Panc1 (cell line): ENCODE measurements at regions not wholly inside any gene's neighbourhood (a gene's known extent, or its start where the extent isn't known, plus 50 kb on each side); places are given as distances from the start of the nearest gene placed in this dataset.

ENCODE experiments used
- ATAC-seq: fragments of 200-7000 bp; cut with Tn5 transposase; 2 replicates; pipeline ENCODE4 v1.9.1; 2020; ENCODE audit warnings: mild to moderate bottlenecking, moderate library complexity
- BruUV-seq: library from RNA; stranded (reverse); fragments of 400-500 nt; replicated peaks from 2 replicates; lab custom pipeline; 2021; lab: Mats Ljungman, UMichigan
- CTCF ChIA-PET: fragments of 300-600 bp; sonication (Branson Sonifier 250); formaldehyde crosslinking; loops from one replicate; lab custom pipeline; 2022; ENCODE audit warnings: antibody characterized with exemption; lab: Charles Lee
- POLR2A ChIA-PET: fragments of 300-600 bp; sonication (Branson Sonifier 250); formaldehyde crosslinking; loops from one replicate; lab custom pipeline; 2022; ENCODE audit warnings: antibody characterized with exemption; lab: Charles Lee
- DNase-seq: peaks from one replicate; pipeline ENCODE4 v3.0.0-alpha.2; 2010; ENCODE audit warnings: low read depth, low spot score
- H3K27ac ChIP-seq: 2 replicates; pipeline ENCODE4 v1.5.1; 2011; ENCODE audit warnings: mild to moderate bottlenecking, low read length, inconsistent platforms
- H3K27me3 ChIP-seq: fragments of 200-500 bp; sonication (Bioruptor generic); 2 replicates; pipeline ENCODE4 v1.6.0; 2014; ENCODE audit warnings: low read length, inconsistent platforms; ENCODE audit not compliant: control insufficient read depth, insufficient read depth
- H3K36me3 ChIP-seq: fragments of 200-500 bp; sonication (Bioruptor generic); 2 replicates; pipeline ENCODE4 v1.5.1; 2014; ENCODE audit warnings: inconsistent platforms, mild to moderate bottlenecking, low read length, moderate library complexity; ENCODE audit not compliant: control insufficient read depth, insufficient read depth
- H3K4me1 ChIP-seq: 2 replicates; pipeline ENCODE4 v1.5.1; 2011; ENCODE audit warnings: inconsistent platforms, mild to moderate bottlenecking, low read length, moderate library complexity; ENCODE audit not compliant: control insufficient read depth, insufficient read depth
- H3K4me3 ChIP-seq, 2 experiments: 2 replicates each; pipeline ENCODE4 v1.5.1; 2011 to 2012; ENCODE audit warnings: low read depth in 2 of 2, low read length in 2 of 2, mild to moderate bottlenecking in 2 of 2, inconsistent platforms in 1 of 2, moderate library complexity in 1 of 2
- H3K9me3 ChIP-seq: fragments of 200-500 bp; sonication (Bioruptor generic); 2 replicates; pipeline ENCODE4 v1.5.1; 2014; ENCODE audit warnings: low read depth, mild to moderate bottlenecking, inconsistent platforms, low read length, moderate library complexity; ENCODE audit not compliant: control insufficient read depth, insufficient read depth
- CTCF ChIP-seq: fragments of 450-650 bp; IDR thresholded peaks from 2 replicates; pipeline ENCODE4 v1.5.1; 2017; ENCODE audit warnings: mild to moderate bottlenecking
- POLR2AphosphoS5 ChIP-seq: IDR thresholded peaks from 2 replicates; pipeline ENCODE4 v1.6.1; 2012; ENCODE audit warnings: mild to moderate bottlenecking, low read depth, low read length, moderate library complexity
- REST ChIP-seq, 2 experiments: IDR thresholded peaks; 2 replicates each; pipeline ENCODE4 v1.6.1; 2011 to 2012; ENCODE audit warnings: low read depth in 2 of 2, control low read depth in 1 of 2, low read length in 1 of 2, mild to moderate bottlenecking in 1 of 2, moderate library complexity in 1 of 2; ENCODE audit not compliant: insufficient read depth in 1 of 2
- SIN3A ChIP-seq: IDR thresholded peaks from 2 replicates; pipeline ENCODE4 v1.6.1; 2012; ENCODE audit warnings: low read depth, mild to moderate bottlenecking, low read length, moderate library complexity, borderline replicate concordance; ENCODE audit not compliant: insufficient read depth
- TCF7L2 ChIP-seq: IDR thresholded peaks from 2 replicates; pipeline ENCODE4 v1.6.1; 2011; ENCODE audit warnings: mild to moderate bottlenecking, low read depth, low read length, inconsistent platforms
- in situ Hi-C: cut with HindIII; loops from 2 replicates; pipeline ENCODE4 v1.10.0; 2016; ENCODE audit warnings: low sequenced_read_pairs, low pct_unique_long_range_greater_than_20kb
- intact Hi-C: fragments of 100-400 bp; cut with micrococcal nuclease; formaldehyde crosslinking; loops from one replicate; pipeline ENCODE4 v1.10.0; 2022; ENCODE audit not compliant: unreplicated experiment

GRCh38 chr2:8204711-8205110 lies 477.1 kb upstream of the ID2 start:
- intact Hi-C loops (no loop called here), in situ Hi-C loops (no loop called here)
- BruUV-seq, result no TSS peak
- Histone ChIP-seq H3K4me1 (no peaks in the 10 kb centered on the region), H3K36me3 (no peaks in the 10 kb centered on the region), H3K9me3 (peaks cover 14% of the 10 kb centered on the region; the same call in 1 of the 2 replicates), H3K4me3 (no peak overlapping the region), H3K27ac (no peak overlapping the region), H3K27me3 (0 out of 2 replicates have a peak, but pooled peaks cover 2% of the 10 kb centered on the region)
- TF ChIP-seq REST (IDR thresholded peaks at IDR 0.05; ENCODE audit: insufficient read depth in 1 of 2, low read depth in 2 of 2, low read length in 1 of 2), result no peak
- TF ChIP-seq TCF7L2, result no peak
- DNase-seq, result no peak
- POLR2A ChIA-PET, result no interaction called here
- CTCF ChIA-PET, result no interaction called here
- no peak for ATAC-seq

- ATAC-seq, result no peak
- Histone ChIP-seq H3K27ac (no peak overlapping the region), H3K4me1 (no peaks in the 10 kb centered on the region), H3K4me3 (no peak overlapping the region), H3K27me3 (no peaks in the 10 kb centered on the region), H3K36me3 (no peaks in the 10 kb centered on the region), H3K9me3 (peaks cover 14% of the 10 kb centered on the region; the same call in 1 of the 2 replicates)
- POLR2A ChIA-PET, result no interaction called here
- in situ Hi-C loops (no loop called here), intact Hi-C loops (no loop called here)
- no TSS peak for BruUV-seq
- no peak for TF ChIP-seq REST (IDR thresholded peaks at IDR 0.05; ENCODE audit: insufficient read depth in 1 of 2, low read depth in 2 of 2, low read length in 1 of 2)
- no peak for DNase-seq
- CTCF ChIA-PET, result no interaction called here
Measured at GRCh38 chr2:8209494-8209893, 472.4 kb upstream of the ID2 start.

- POLR2A ChIA-PET, result no interaction called here
Measured at GRCh38 chr2:8211384-8211783, 470.5 kb upstream of the ID2 start.

More at GRCh38 chr2:8211384-8211783, 470.5 kb upstream of the ID2 start:
- ATAC-seq (no peak), DNase-seq (no peak)
- Histone ChIP-seq H3K36me3 (no peaks in the 10 kb centered on the region), H3K9me3 (peaks cover 14% of the 10 kb centered on the region; the same call in 1 of the 2 replicates), H3K27ac (no peak overlapping the region), H3K27me3 (no peaks in the 10 kb centered on the region; the same call in 1 of the 2 replicates), H3K4me1 (no peaks in the 10 kb centered on the region), H3K4me3 (no peak overlapping the region)
- no peak for TF ChIP-seq POLR2AphosphoS5
- TF ChIP-seq REST (IDR thresholded peaks at IDR 0.05; ENCODE audit: insufficient read depth in 1 of 2, low read depth in 2 of 2, low read length in 1 of 2), result no peak
- TF ChIP-seq CTCF, result no peak
- TF ChIP-seq SIN3A, result no peak
- no peak for TF ChIP-seq TCF7L2
- intact Hi-C loops, result no loop called here
- in situ Hi-C loops, result no loop called here
- no TSS peak for BruUV-seq
- CTCF ChIA-PET, result no interaction called here
